ES-I3 (cell line): ENCODE measurements at regions not wholly inside any gene's neighbourhood (a gene's known extent, or its start where the extent isn't known, plus 50 kb on each side); places are given as distances from the start of the nearest gene placed in this dataset.
"Not testable (repeated sequence)": the region's sequence is repeated elsewhere in the genome, so short reads cannot be mapped to it uniquely, and the experiment has no call there.

Experiments used
- H3K36me3 ChIP-seq: 2 replicates; pipeline ENCODE4 v1.6.1; 2013; ENCODE audit warnings: mild to moderate bottlenecking, low read length, control low read depth, moderate library complexity; ENCODE audit not compliant: insufficient read depth
- H3K4me1 ChIP-seq: 2 replicates; pipeline ENCODE4 v1.6.1; 2013; ENCODE audit warnings: mild to moderate bottlenecking, control low read depth, low read length; ENCODE audit not compliant: insufficient read depth
- H3K9ac ChIP-seq: 2 replicates; pipeline ENCODE4 v1.6.1; 2013; ENCODE audit warnings: low read depth, mild to moderate bottlenecking, low read length, moderate library complexity
- H3K9me3 ChIP-seq: 2 replicates; pipeline ENCODE4 v1.6.1; 2013; ENCODE audit warnings: mild to moderate bottlenecking, low read length, moderate library complexity; ENCODE audit not compliant: control insufficient read depth, insufficient read depth

GRCh38 chr10:22111260-22111659 lies 106.6 kb downstream of the EBLN1 start:
- Histone ChIP-seq H3K9ac (no peak overlapping the region), H3K9me3 (no peaks in the 10 kb centered on the region), H3K36me3 (no peaks in the 10 kb centered on the region), H3K4me1 (no peaks in the 10 kb centered on the region)

GRCh38 chr10:22110761-22111160 lies 107.1 kb downstream of the EBLN1 start:
- no peaks in the 10 kb centered on the region for H3K9me3 ChIP-seq
- no peaks in the 10 kb centered on the region for H3K36me3 ChIP-seq
- no peak overlapping the region for H3K9ac ChIP-seq
- H3K4me1 ChIP-seq = no peaks in the 10 kb centered on the region

- no peaks in the 10 kb centered on the region for H3K4me1 ChIP-seq
- no peaks in the 10 kb centered on the region for H3K9me3 ChIP-seq
- no peak overlapping the region for H3K9ac ChIP-seq
- H3K36me3 ChIP-seq = no peaks in the 10 kb centered on the region
Measured at GRCh38 chr10:22105270-22105669, 101.7 kb upstream of the DNAJC1 start.

- H3K9ac ChIP-seq = no peak overlapping the region
Measured at GRCh38 chr10:22103701-22104470, 100.4 kb upstream of the DNAJC1 start.

GRCh38 chr10:22097696-22098095 lies 94.2 kb upstream of the DNAJC1 start:
- Histone ChIP-seq H3K36me3 (no peaks in the 10 kb centered on the region), H3K9me3 (0 out of 2 replicates have a peak, but pooled peaks cover 3% of the 10 kb centered on the region), H3K4me1 (no peaks in the 10 kb centered on the region), H3K9ac (no peak overlapping the region)

More at GRCh38 chr10:22103701-22104470, 100.4 kb upstream of the DNAJC1 start:
- H3K36me3 ChIP-seq = no peaks in the 10 kb centered on the region
- no peaks in the 10 kb centered on the region for H3K4me1 ChIP-seq
- H3K9me3 ChIP-seq = 0 out of 2 replicates have a peak, but pooled peaks cover 3% of the 10 kb centered on the region

- H3K9me3 ChIP-seq, H3K9ac ChIP-seq, H3K4me1 ChIP-seq, H3K36me3 ChIP-seq: not testable (repeated sequence)
Measured at GRCh38 chr10:22091260-22091659, 87.7 kb upstream of the DNAJC1 start.

- H3K4me1 ChIP-seq = no peaks in the 10 kb centered on the region; the same call in 1 of the 2 replicates
- no peaks in the 10 kb centered on the region for H3K9me3 ChIP-seq
- no peaks in the 10 kb centered on the region for H3K36me3 ChIP-seq
- H3K9ac ChIP-seq = no peak overlapping the region
Measured at GRCh38 chr10:22087402-22087738, 83.8 kb upstream of the DNAJC1 start.

GRCh38 chr10:22086730-22087401 lies 83.3 kb upstream of the DNAJC1 start:
- Histone ChIP-seq H3K36me3 (no peaks in the 10 kb centered on the region), H3K9me3 (no peaks in the 10 kb centered on the region), H3K9ac (no peak overlapping the region), H3K4me1 (no peaks in the 10 kb centered on the region; the same call in 1 of the 2 replicates)

- H3K9me3 ChIP-seq, H3K36me3 ChIP-seq, H3K9ac ChIP-seq, H3K4me1 ChIP-seq: not testable (repeated sequence)
Measured at GRCh38 chr10:22079921-22080320, 76.4 kb upstream of the DNAJC1 start.

- H3K36me3 ChIP-seq = no peaks in the 10 kb centered on the region
- 0 out of 2 replicates have a peak, but pooled peaks cover 2% of the 10 kb centered on the region for H3K9me3 ChIP-seq
- H3K4me1 ChIP-seq = no peaks in the 10 kb centered on the region
- H3K9ac ChIP-seq = no peak overlapping the region
Measured at GRCh38 chr10:22071332-22071731, 67.8 kb upstream of the DNAJC1 start.

GRCh38 chr10:22067091-22067490 lies 63.6 kb upstream of the DNAJC1 start:
- Histone ChIP-seq H3K4me1 (no peaks in the 10 kb centered on the region), H3K9ac (no peak overlapping the region), H3K9me3 (0 out of 2 replicates have a peak, but pooled peaks cover 2% of the 10 kb centered on the region), H3K36me3 (no peaks in the 10 kb centered on the region)

GRCh38 chr10:22060984-22061383 lies 57.5 kb upstream of the DNAJC1 start:
- H3K9ac ChIP-seq, H3K9me3 ChIP-seq, H3K4me1 ChIP-seq, H3K36me3 ChIP-seq: not testable (repeated sequence)

GRCh38 chr10:22058201-22058600 lies 54.7 kb upstream of the DNAJC1 start:
- Histone ChIP-seq H3K4me1 (no peaks in the 10 kb centered on the region), H3K9ac (no peak overlapping the region), H3K36me3 (no peaks in the 10 kb centered on the region), H3K9me3 (peaks cover 6% of the 10 kb centered on the region; the same call in 1 of the 2 replicates)

- H3K9ac ChIP-seq = no peak overlapping the region
- H3K9me3 ChIP-seq = peaks cover 8% of the 10 kb centered on the region
- no peaks in the 10 kb centered on the region for H3K36me3 ChIP-seq
- H3K4me1 ChIP-seq = no peaks in the 10 kb centered on the region
Measured at GRCh38 chr10:22054961-22055360, 51.4 kb upstream of the DNAJC1 start.
